CD4-positive, alpha-beta T cell (primary cell): ENCODE measurements at regions not wholly inside any gene's neighbourhood (a gene's known extent, or its start where the extent isn't known, plus 50 kb on each side); places are given as distances from the start of the nearest gene placed in this dataset.
"Not testable (repeated sequence)": the region's sequence is repeated elsewhere in the genome, so short reads cannot be mapped to it uniquely, and the experiment has no call there.

Experiments used
- ATAC-seq: fragments of 200-7000 bp; cut with Tn5 transposase; one replicate; pipeline ENCODE4 v1.10.0; 2022; ENCODE audit warnings: mild to moderate bottlenecking; ENCODE audit not compliant: poor library complexity
- CTCF ChIA-PET: fragments of 350-600 bp; sonication (Branson Sonifier 250); formaldehyde crosslinking; loops from one replicate; lab custom pipeline; 2021; ENCODE audit warnings: antibody characterized with exemption, inconsistent platforms; lab: Charles Lee
- POLR2A ChIA-PET: fragments of 350-600 bp; sonication (Branson Sonifier 250); formaldehyde crosslinking; loops from one replicate; lab custom pipeline; 2021; ENCODE audit warnings: antibody characterized with exemption, inconsistent platforms; lab: Charles Lee
- DNase-seq, 14 experiments: peaks; one replicate each; pipeline ENCODE4 v3.0.0-alpha.2; 2013 to 2020; ENCODE audit warnings: mixed read lengths in 2 of 14
- H3K27ac ChIP-seq, 2 donors: one replicate each; pipeline versions ENCODE4 v1.5.1 to v1.7.0; 2013; ENCODE audit warnings: low read length in 2 of 2, low read depth in 1 of 2, mild to moderate bottlenecking in 1 of 2
- H3K27me3 ChIP-seq, 2 experiments: 1 replicate in 1 of 2; 2 replicates in 1 of 2; pipeline versions ENCODE4 v1.6.1 to v1.7.0; 2013; ENCODE audit warnings: low read length in 2 of 2, control low read depth in 1 of 2, mild to moderate bottlenecking in 1 of 2, moderate library complexity in 1 of 2; ENCODE audit not compliant: insufficient read depth in 2 of 2, control insufficient read depth in 1 of 2
- H3K36me3 ChIP-seq: one replicate; pipeline ENCODE4 v1.6.1; 2013; ENCODE audit warnings: low read length, control low read depth; ENCODE audit not compliant: insufficient read depth
- H3K4me1 ChIP-seq: one replicate; pipeline ENCODE4 v1.6.1; 2013; ENCODE audit warnings: low read length, control low read depth; ENCODE audit not compliant: insufficient read depth
- H3K4me3 ChIP-seq: one replicate; pipeline ENCODE4 v1.5.1; 2013; ENCODE audit warnings: mild to moderate bottlenecking, low read length, moderate library complexity
- H3K9me3 ChIP-seq, 2 experiments: 1 replicate in 1 of 2; 2 replicates in 1 of 2; pipeline versions ENCODE4 v1.6.1 to v1.7.0; 2013; ENCODE audit warnings: low read length in 2 of 2, mild to moderate bottlenecking in 2 of 2, control low read depth in 1 of 2, moderate library complexity in 1 of 2; ENCODE audit not compliant: control insufficient read depth in 1 of 2, insufficient read depth in 1 of 2
- H3K27ac Mint-ChIP-seq: one replicate; pipeline ENCODE4 v1.8.0; 2020; ENCODE audit warnings: mixed read lengths
- H3K27me3 Mint-ChIP-seq: one replicate; pipeline ENCODE4 v1.8.0; 2021; ENCODE audit warnings: mixed read lengths
- H3K36me3 Mint-ChIP-seq: one replicate; pipeline ENCODE4 v1.8.0; 2021; ENCODE audit warnings: low read depth, mixed read lengths
- H3K4me1 Mint-ChIP-seq: one replicate; pipeline ENCODE4 v1.8.0; 2021; ENCODE audit warnings: low read depth, mixed read lengths
- H3K4me3 Mint-ChIP-seq: one replicate; pipeline ENCODE4 v1.8.0; 2020; ENCODE audit warnings: mild to moderate bottlenecking, mixed read lengths
- H3K9me3 Mint-ChIP-seq: one replicate; pipeline ENCODE4 v1.8.0; 2020; ENCODE audit warnings: mixed read lengths
- intact Hi-C, 2 experiments: fragments of 100-400 bp; cut with DNase I in 1 of 2; cut with micrococcal nuclease in 1 of 2; formaldehyde crosslinking; loops; one replicate each; pipeline versions ENCODE4 v1.15.1 to v1.9.0; 2023 to 2025; cut with DNase I, micrococcal nuclease
- TF ChIP-seq, protein P1 (sequence below): fragments of 200-600 bp; IDR thresholded peaks from one replicate; pipeline ENCODE4 v1.8.0; 2022; ENCODE audit warnings: antibody characterized with exemption, mild to moderate bottlenecking

- POLR2A ChIA-PET = no interaction called here
- H3K27me3 ChIP-seq = no peaks in the 10 kb centered on the region
- TF ChIP-seq, protein P1, sequence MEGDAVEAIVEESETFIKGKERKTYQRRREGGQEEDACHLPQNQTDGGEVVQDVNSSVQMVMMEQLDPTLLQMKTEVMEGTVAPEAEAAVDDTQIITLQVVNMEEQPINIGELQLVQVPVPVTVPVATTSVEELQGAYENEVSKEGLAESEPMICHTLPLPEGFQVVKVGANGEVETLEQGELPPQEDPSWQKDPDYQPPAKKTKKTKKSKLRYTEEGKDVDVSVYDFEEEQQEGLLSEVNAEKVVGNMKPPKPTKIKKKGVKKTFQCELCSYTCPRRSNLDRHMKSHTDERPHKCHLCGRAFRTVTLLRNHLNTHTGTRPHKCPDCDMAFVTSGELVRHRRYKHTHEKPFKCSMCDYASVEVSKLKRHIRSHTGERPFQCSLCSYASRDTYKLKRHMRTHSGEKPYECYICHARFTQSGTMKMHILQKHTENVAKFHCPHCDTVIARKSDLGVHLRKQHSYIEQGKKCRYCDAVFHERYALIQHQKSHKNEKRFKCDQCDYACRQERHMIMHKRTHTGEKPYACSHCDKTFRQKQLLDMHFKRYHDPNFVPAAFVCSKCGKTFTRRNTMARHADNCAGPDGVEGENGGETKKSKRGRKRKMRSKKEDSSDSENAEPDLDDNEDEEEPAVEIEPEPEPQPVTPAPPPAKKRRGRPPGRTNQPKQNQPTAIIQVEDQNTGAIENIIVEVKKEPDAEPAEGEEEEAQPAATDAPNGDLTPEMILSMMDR = no peak
- Mint-ChIP-seq H3K4me3 (no peak overlapping the region), H3K9me3 (no peaks in the 10 kb centered on the region), H3K27ac (no peak overlapping the region), H3K4me1 (no peaks in the 10 kb centered on the region), H3K36me3 (no peaks in the 10 kb centered on the region), H3K27me3 (peaks cover 10% of the 10 kb centered on the region)
- no peak overlapping the region for H3K27ac ChIP-seq
- ATAC-seq (no peak), DNase-seq (no peak)
- intact Hi-C loops = no loop called here
- no peak overlapping the region for H3K4me3 ChIP-seq
- H3K9me3 ChIP-seq = no peaks in the 10 kb centered on the region
- no peaks in the 10 kb centered on the region for H3K4me1 ChIP-seq
- CTCF ChIA-PET = no interaction called here
- H3K36me3 ChIP-seq = no peaks in the 10 kb centered on the region
These were observed 125.9 kb downstream of the MFAP3L start for GRCh38 chr4:169900241-169900845.

DNA sequence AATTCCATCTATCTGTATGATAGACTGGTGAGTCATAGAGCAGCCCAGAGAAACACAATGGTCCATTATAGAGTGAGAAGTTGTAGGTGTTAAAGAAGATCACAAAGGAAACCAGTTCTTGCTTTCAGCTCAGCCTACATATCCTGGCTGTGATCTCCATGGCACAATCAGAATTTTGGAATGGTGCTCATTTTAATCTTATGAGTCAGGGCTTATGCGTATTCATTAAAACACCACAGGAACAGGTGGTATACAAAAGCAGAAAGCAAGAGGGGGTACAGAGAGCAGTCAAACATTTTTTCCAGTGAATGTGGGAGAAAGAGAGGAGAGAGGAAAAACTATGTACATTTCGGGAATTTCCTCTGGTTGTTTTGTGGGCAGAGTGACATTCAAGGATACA lies 126.9 kb downstream of the MFAP3L start:
- ChIA-PET POLR2A (no interaction called here), CTCF (no interaction called here)
- Mint-ChIP-seq H3K27ac (no peak overlapping the region), H3K4me3 (no peak overlapping the region), H3K36me3 (no peaks in the 10 kb centered on the region), H3K27me3 (peaks cover 10% of the 10 kb centered on the region), H3K9me3 (no peaks in the 10 kb centered on the region), H3K4me1 (no peaks in the 10 kb centered on the region)
- DNase-seq (no peak), ATAC-seq (no peak)
- intact Hi-C loops = no loop called here
- Histone ChIP-seq H3K4me1 (no peaks in the 10 kb centered on the region), H3K27ac (no peak overlapping the region), H3K9me3 (no peaks in the 10 kb centered on the region), H3K36me3 (no peaks in the 10 kb centered on the region), H3K4me3 (no peak overlapping the region), H3K27me3 (no peaks in the 10 kb centered on the region)
- TF ChIP-seq, protein P1 = no peak

DNA sequence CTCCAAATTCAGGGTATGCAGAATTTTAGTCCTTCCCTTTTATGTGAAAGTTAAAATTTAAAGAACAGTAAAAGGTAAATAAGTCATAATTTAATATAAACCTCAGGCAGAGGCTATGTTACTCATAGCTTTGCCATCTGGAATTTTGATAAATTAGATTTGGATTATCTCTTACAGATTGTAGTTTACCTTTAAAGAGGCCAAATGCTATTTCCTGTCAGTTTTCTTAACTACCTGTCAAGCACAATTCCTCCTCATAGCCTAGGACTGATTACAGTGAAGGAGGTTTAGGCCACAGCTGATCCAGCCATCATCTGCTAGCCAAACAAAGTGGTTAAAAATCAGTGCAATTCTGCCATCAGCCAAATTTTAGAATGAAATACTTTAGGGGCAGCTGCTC lies 128.1 kb downstream of the MFAP3L start:
- ChIA-PET CTCF (no interaction called here), POLR2A (no interaction called here)
- Histone ChIP-seq H3K27me3 (no peaks in the 10 kb centered on the region), H3K4me3 (no peak overlapping the region), H3K36me3 (no peaks in the 10 kb centered on the region), H3K9me3 (no peaks in the 10 kb centered on the region), H3K4me1 (no peaks in the 10 kb centered on the region), H3K27ac (no peak overlapping the region)
- TF ChIP-seq, protein P1 = no peak
- Mint-ChIP-seq H3K9me3 (no peaks in the 10 kb centered on the region), H3K27ac (no peak overlapping the region), H3K27me3 (peaks cover 8% of the 10 kb centered on the region), H3K36me3 (no peaks in the 10 kb centered on the region), H3K4me1 (no peaks in the 10 kb centered on the region), H3K4me3 (no peak overlapping the region)
- intact Hi-C loops = no loop called here
- ATAC-seq = no peak
- DNase-seq = no peak

- H3K27ac ChIP-seq, H3K9me3 Mint-ChIP-seq, ATAC-seq, POLR2A ChIA-PET, H3K27me3 ChIP-seq, H3K4me3 Mint-ChIP-seq, CTCF ChIA-PET, DNase-seq, H3K4me1 ChIP-seq, H3K36me3 ChIP-seq, intact Hi-C loops, H3K9me3 ChIP-seq, H3K4me3 ChIP-seq, H3K36me3 Mint-ChIP-seq, H3K4me1 Mint-ChIP-seq, H3K27ac Mint-ChIP-seq: not testable (repeated sequence)
- peaks cover 12% of the 10 kb centered on the region for H3K27me3 Mint-ChIP-seq
These were observed 131.4 kb downstream of the MFAP3L start for GRCh38 chr4:169894767-169895166.
